ENCODE measurements at regions not wholly inside any gene's neighbourhood (a gene's known extent, or its start where the extent isn't known, plus 50 kb on each side); places are given as distances from the start of the nearest gene placed in this dataset.
"Not testable (repeated sequence)": the region's sequence is repeated elsewhere in the genome, so short reads cannot be mapped to it uniquely, and the experiment has no call there.

- Histone ChIP-seq H3K9me3 (ENCODE audit: low read depth) (peaks cover 4% of the 10 kb centered on the region), H2AFZ (no peak overlapping the region), H3K36me3 (replicated peaks; ENCODE audit: insufficient read depth, low read depth) (no peaks in the 10 kb centered on the region), H3K79me2 (no peaks in the 10 kb centered on the region), H3K27me3 (no peaks in the 10 kb centered on the region), H4K20me1 (ENCODE audit: insufficient read depth, poor library complexity, severe bottlenecking) (no peaks in the 10 kb centered on the region), H3K4me3 (no peak overlapping the region), H3K27ac (no peak overlapping the region), H3K9me2 (replicated peaks; ENCODE audit: insufficient read depth) (no peaks in the 10 kb centered on the region), H3K4me1 (ENCODE audit: insufficient read depth) (no peaks in the 10 kb centered on the region), H3K4me2 (no peak overlapping the region)
- WGBS (ENCODE audit: low lambda C conversion rate, missing lambda C conversion rate), result 86% methylated on average over 1 of the region's 1 CpG
- no peak for TF ChIP-seq CTCF (IDR thresholded peaks at IDR 0.05; ENCODE audit: poor library complexity)
- TF ChIP-seq EZH2phosphoT487 (IDR thresholded peaks at IDR 0.05; ENCODE audit: low read depth, severe bottlenecking, unreplicated experiment), result no peak
- TF ChIP-seq EZH2 (IDR thresholded peaks at IDR 0.05; ENCODE audit: borderline replicate concordance), result no peak
- no peak for DNase-seq (ENCODE audit: low spot score)
Measured at GRCh38 chr2:51919395-51919794, 887.5 kb upstream of the NRXN1 start.

GRCh38 chr2:51918113-51918512 lies 886.2 kb upstream of the NRXN1 start:
- Histone ChIP-seq H3K4me1 (ENCODE audit: insufficient read depth) (no peaks in the 10 kb centered on the region), H3K9me2 (replicated peaks; ENCODE audit: insufficient read depth) (no peaks in the 10 kb centered on the region), H3K36me3 (replicated peaks; ENCODE audit: insufficient read depth, low read depth) (no peaks in the 10 kb centered on the region), H3K4me2 (no peak overlapping the region), H3K4me3 (no peak overlapping the region), H2AFZ (no peak overlapping the region), H3K9me3 (ENCODE audit: low read depth) (peaks cover 4% of the 10 kb centered on the region), H4K20me1 (ENCODE audit: insufficient read depth, poor library complexity, severe bottlenecking) (no peaks in the 10 kb centered on the region), H3K27ac (no peak overlapping the region), H3K79me2 (no peaks in the 10 kb centered on the region), H3K27me3 (no peaks in the 10 kb centered on the region)
- WGBS (ENCODE audit: low lambda C conversion rate, missing lambda C conversion rate), result 74% methylated on average over 3 of the region's 3 CpGs
- DNase-seq (ENCODE audit: low spot score), result no peak
- TF ChIP-seq EZH2phosphoT487 (IDR thresholded peaks at IDR 0.05; ENCODE audit: low read depth, severe bottlenecking, unreplicated experiment) (no peak), EZH2 (IDR thresholded peaks at IDR 0.05; ENCODE audit: borderline replicate concordance) (no peak), CTCF (IDR thresholded peaks at IDR 0.05; ENCODE audit: poor library complexity) (no peak)

- Histone ChIP-seq H3K27me3 (no peaks in the 10 kb centered on the region), H3K4me2 (no peak overlapping the region), H4K20me1 (ENCODE audit: insufficient read depth, poor library complexity, severe bottlenecking) (no peaks in the 10 kb centered on the region), H3K9me3 (ENCODE audit: low read depth) (no peaks in the 10 kb centered on the region), H3K4me1 (ENCODE audit: insufficient read depth) (no peaks in the 10 kb centered on the region), H3K27ac (no peak overlapping the region), H2AFZ (no peak overlapping the region), H3K36me3 (replicated peaks; ENCODE audit: insufficient read depth, low read depth) (no peaks in the 10 kb centered on the region), H3K79me2 (no peaks in the 10 kb centered on the region), H3K4me3 (no peak overlapping the region), H3K9me2 (replicated peaks; ENCODE audit: insufficient read depth) (no peaks in the 10 kb centered on the region)
- no peak for TF ChIP-seq EZH2phosphoT487 (IDR thresholded peaks at IDR 0.05; ENCODE audit: low read depth, severe bottlenecking, unreplicated experiment)
- TF ChIP-seq CTCF (IDR thresholded peaks at IDR 0.05; ENCODE audit: poor library complexity), result no peak
- no peak for TF ChIP-seq EZH2 (IDR thresholded peaks at IDR 0.05; ENCODE audit: borderline replicate concordance)
- WGBS (ENCODE audit: low lambda C conversion rate, missing lambda C conversion rate), result 45% methylated on average over 1 of the region's 1 CpG
- DNase-seq (ENCODE audit: low spot score), result no peak
Measured at GRCh38 chr2:51903728-51904127, 871.8 kb upstream of the NRXN1 start.

GRCh38 chr2:51899643-51900042 lies 867.7 kb upstream of the NRXN1 start:
- Histone ChIP-seq H3K4me1 (ENCODE audit: insufficient read depth) (no peaks in the 10 kb centered on the region), H3K9me3 (ENCODE audit: low read depth) (no peaks in the 10 kb centered on the region), H3K79me2 (no peaks in the 10 kb centered on the region), H3K36me3 (replicated peaks; ENCODE audit: insufficient read depth, low read depth) (no peaks in the 10 kb centered on the region), H3K9me2 (replicated peaks; ENCODE audit: insufficient read depth) (no peaks in the 10 kb centered on the region), H3K27ac (no peak overlapping the region), H3K4me3 (no peak overlapping the region), H3K27me3 (no peaks in the 10 kb centered on the region), H2AFZ (no peak overlapping the region), H4K20me1 (ENCODE audit: insufficient read depth, poor library complexity, severe bottlenecking) (no peaks in the 10 kb centered on the region), H3K4me2 (no peak overlapping the region)
- no peak for DNase-seq (ENCODE audit: low spot score)
- no peak for TF ChIP-seq CTCF (IDR thresholded peaks at IDR 0.05; ENCODE audit: poor library complexity)
- TF ChIP-seq EZH2 (IDR thresholded peaks at IDR 0.05; ENCODE audit: borderline replicate concordance), result no peak
- TF ChIP-seq EZH2phosphoT487 (IDR thresholded peaks at IDR 0.05; ENCODE audit: low read depth, severe bottlenecking, unreplicated experiment), result no peak

- H3K27ac ChIP-seq; H2AFZ ChIP-seq; H4K20me1 ChIP-seq (ENCODE audit: insufficient read depth, poor library complexity, severe bottlenecking); H3K27me3 ChIP-seq; H3K4me2 ChIP-seq; H3K9me2 ChIP-seq (replicated peaks; ENCODE audit: insufficient read depth); H3K79me2 ChIP-seq; H3K4me3 ChIP-seq; H3K36me3 ChIP-seq (replicated peaks; ENCODE audit: insufficient read depth, low read depth); H3K9me3 ChIP-seq (ENCODE audit: low read depth); DNase-seq (ENCODE audit: low spot score); H3K4me1 ChIP-seq (ENCODE audit: insufficient read depth): not testable (repeated sequence)
- WGBS (ENCODE audit: low lambda C conversion rate, missing lambda C conversion rate), result 84% methylated on average over 3 of the region's 3 CpGs
Measured at GRCh38 chr2:51894584-51894983, 862.7 kb upstream of the NRXN1 start.
